Stomach (tissue), 4 donors: ENCODE measurements at regions not wholly inside any gene's neighbourhood (a gene's known extent, or its start where the extent isn't known, plus 50 kb on each side); places are given as distances from the start of the nearest gene placed in this dataset.

Source experiments
- POLR2A ChIP-seq, 4 donors: fragments of 450-650 bp; IDR thresholded peaks; one replicate each; pipeline ENCODE4 v1.6.1; 2016; ENCODE audit warnings: antibody characterized with exemption in 4 of 4, control low read depth in 2 of 4, mild to moderate bottlenecking in 1 of 4, moderate library complexity in 1 of 4
- POLR2AphosphoS5 ChIP-seq, 3 donors: sonication (generic); formaldehyde crosslinking; IDR thresholded peaks; one replicate each; pipeline ENCODE4 v1.6.1; 2016; ENCODE audit warnings: antibody characterized with exemption in 3 of 3
- TF ChIP-seq, protein P1 (sequence below), 7 experiments: fragments of 450-650 bp in 4 of 7; fragments of 200-600 bp in 3 of 7; sonication (generic) in 3 of 7; IDR thresholded peaks; one replicate each; pipeline ENCODE4 v1.5.1; 2016 to 2019; ENCODE audit warnings: antibody characterized with exemption in 7 of 7, control low read depth in 2 of 7, mild to moderate bottlenecking in 1 of 7

DNA sequence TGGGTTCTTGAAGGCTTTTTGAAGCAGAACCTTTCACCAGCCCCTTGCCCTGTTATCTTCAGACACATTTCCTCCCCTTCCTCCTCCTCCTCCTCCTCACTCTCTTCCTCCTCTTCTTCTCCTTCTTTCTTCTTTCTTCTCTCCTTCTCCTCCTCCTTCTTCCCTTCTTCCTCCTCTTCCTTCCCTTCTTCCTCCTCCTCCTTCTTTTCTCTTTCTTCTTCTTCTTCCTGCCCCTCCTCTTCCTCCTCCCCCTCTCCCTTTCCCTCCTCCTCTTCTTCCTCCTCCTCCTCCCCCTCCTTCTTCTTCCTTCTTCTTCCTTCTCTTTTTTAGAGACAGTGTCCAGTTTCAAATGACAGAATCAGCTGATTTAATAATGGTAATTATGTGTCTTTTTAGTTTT lies 226.0 kb downstream of the DKK2 start:
- TF ChIP-seq, protein P1, sequence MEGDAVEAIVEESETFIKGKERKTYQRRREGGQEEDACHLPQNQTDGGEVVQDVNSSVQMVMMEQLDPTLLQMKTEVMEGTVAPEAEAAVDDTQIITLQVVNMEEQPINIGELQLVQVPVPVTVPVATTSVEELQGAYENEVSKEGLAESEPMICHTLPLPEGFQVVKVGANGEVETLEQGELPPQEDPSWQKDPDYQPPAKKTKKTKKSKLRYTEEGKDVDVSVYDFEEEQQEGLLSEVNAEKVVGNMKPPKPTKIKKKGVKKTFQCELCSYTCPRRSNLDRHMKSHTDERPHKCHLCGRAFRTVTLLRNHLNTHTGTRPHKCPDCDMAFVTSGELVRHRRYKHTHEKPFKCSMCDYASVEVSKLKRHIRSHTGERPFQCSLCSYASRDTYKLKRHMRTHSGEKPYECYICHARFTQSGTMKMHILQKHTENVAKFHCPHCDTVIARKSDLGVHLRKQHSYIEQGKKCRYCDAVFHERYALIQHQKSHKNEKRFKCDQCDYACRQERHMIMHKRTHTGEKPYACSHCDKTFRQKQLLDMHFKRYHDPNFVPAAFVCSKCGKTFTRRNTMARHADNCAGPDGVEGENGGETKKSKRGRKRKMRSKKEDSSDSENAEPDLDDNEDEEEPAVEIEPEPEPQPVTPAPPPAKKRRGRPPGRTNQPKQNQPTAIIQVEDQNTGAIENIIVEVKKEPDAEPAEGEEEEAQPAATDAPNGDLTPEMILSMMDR (IDR thresholded peaks at IDR 0.05), result no peak
- TF ChIP-seq POLR2AphosphoS5 (IDR thresholded peaks at IDR 0.05) (no peak), POLR2A (IDR thresholded peaks at IDR 0.05) (no peak)
